K562 (cell line): ENCODE measurements at regions not wholly inside any gene's neighbourhood (a gene's known extent, or its start where the extent isn't known, plus 50 kb on each side); places are given as distances from the start of the nearest gene placed in this dataset.

Experiments used
- CHD4 ChIP-seq: fragments of 200-600 bp; sonication (generic); IDR thresholded peaks from 3 replicates; pipeline ENCODE4 v1.6.1; 2012; ENCODE audit warnings: low read depth, mild to moderate bottlenecking, mixed read lengths, low read length, inconsistent platforms; ENCODE audit not compliant: insufficient read depth, insufficient replicate concordance, poor library complexity, severe bottlenecking
- HEY1 ChIP-seq: fragments of 250-450 bp; sonication (Bioruptor Pico); IDR thresholded peaks from 2 replicates; pipeline ENCODE4 v1.5.0; 2020; ENCODE audit warnings: mild to moderate bottlenecking, moderate library complexity, borderline replicate concordance
- MAZ ChIP-seq, 2 experiments: fragments of 450-650 bp in 1 of 2; sonication (generic) in 1 of 2; formaldehyde crosslinking; IDR thresholded peaks in 1 of 2; conservative IDR thresholded peaks in 1 of 2; 2 replicates each; pipeline versions ENCODE4 v1.4.0 to v1.5.0; 2020; ENCODE audit warnings: mild to moderate bottlenecking in 1 of 2, missing genetic modification reagents in 1 of 2
- MIER1 ChIP-seq: fragments of 450-650 bp; IDR thresholded peaks from 2 replicates; pipeline ENCODE4 v1.6.1; 2016; ENCODE audit warnings: antibody characterized with exemption, mild to moderate bottlenecking, low read depth
- MTA1 ChIP-seq: fragments of 450-650 bp; IDR thresholded peaks from 2 replicates; pipeline ENCODE4 v1.6.1; 2017; ENCODE audit warnings: borderline replicate concordance
- MTF1 ChIP-seq: fragments of 250-450 bp; sonication (Bioruptor Pico); IDR thresholded peaks from 2 replicates; pipeline ENCODE4 v1.9.0; 2021; ENCODE audit warnings: moderate library complexity, mild to moderate bottlenecking, inconsistent platforms, borderline replicate concordance
- NFIC ChIP-seq: fragments of 450-650 bp; IDR thresholded peaks from 2 replicates; pipeline ENCODE4 v1.6.1; 2017; ENCODE audit warnings: mild to moderate bottlenecking, inconsistent platforms
- POLR2H ChIP-seq: IDR thresholded peaks from 2 replicates; pipeline ENCODE4 v1.6.1; 2016; ENCODE audit warnings: missing genetic modification characterization, low read depth, mild to moderate bottlenecking, control low read depth, missing compliant biosample characterization, moderate library complexity
- PTRF ChIP-seq: fragments of 450-650 bp; IDR thresholded peaks from 2 replicates; pipeline ENCODE4 v1.6.1; 2016; ENCODE audit warnings: mild to moderate bottlenecking, missing genetic modification characterization, missing compliant biosample characterization
- RBM15 ChIP-seq: fragments of 200-400 bp; formaldehyde crosslinking; IDR thresholded peaks from 2 replicates; pipeline ENCODE4 v1.6.1; 2018; ENCODE audit warnings: mild to moderate bottlenecking, low read length, moderate library complexity; ENCODE audit not compliant: insufficient read depth
- RCOR1 ChIP-seq, 2 experiments: IDR thresholded peaks; 2 replicates each; pipeline ENCODE4 v1.6.1; 2012; ENCODE audit warnings: low read depth in 2 of 2, low read length in 2 of 2, borderline replicate concordance in 1 of 2, improper control_type of control experiment in 1 of 2
- TRIM24 ChIP-seq, 2 experiments: fragments of 450-650 bp; IDR thresholded peaks; 2 replicates each; pipeline ENCODE4 v1.6.1; 2016
- ZFPM2 ChIP-seq: fragments of 250-450 bp; sonication (Bioruptor Pico); IDR thresholded peaks from 2 replicates; pipeline ENCODE4 v1.5.1; 2022; ENCODE audit warnings: mild to moderate bottlenecking
- ZNF184 ChIP-seq: sonication (generic); formaldehyde crosslinking; IDR thresholded peaks from 2 replicates; pipeline ENCODE4 v1.5.0; 2020; ENCODE audit warnings: missing genetic modification reagents
- ZNF217 ChIP-seq: sonication (generic); formaldehyde crosslinking; IDR thresholded peaks from 2 replicates; pipeline ENCODE4 v1.8.0; 2022; ENCODE audit warnings: mild to moderate bottlenecking, missing genetic modification reagents
- TF ChIP-seq, protein P1 (sequence below): sonication (generic); formaldehyde crosslinking; IDR thresholded peaks from 2 replicates; pipeline ENCODE4 v1.8.1; 2023; ENCODE audit warnings: mild to moderate bottlenecking, missing genetic modification reagents
- TF ChIP-seq, protein P2 (sequence below): sonication (generic); formaldehyde crosslinking; IDR thresholded peaks from 2 replicates; pipeline ENCODE4 v1.8.1; 2023; ENCODE audit warnings: mild to moderate bottlenecking, missing genetic modification reagents
- TF ChIP-seq, protein P3 (sequence below): fragments of 450-650 bp; IDR thresholded peaks from 2 replicates; pipeline ENCODE4 v1.6.1; 2016
- TF ChIP-seq, protein P4 (sequence below): sonication (generic); formaldehyde crosslinking; IDR thresholded peaks from 2 replicates; pipeline ENCODE4 v1.8.0; 2022; ENCODE audit warnings: missing genetic modification reagents, mild to moderate bottlenecking, moderate library complexity, borderline replicate concordance
- TF ChIP-seq, protein P5 (sequence below), 3 experiments: fragments of 200-800 bp in 1 of 3; sonication (Bioruptor generic) in 1 of 3; sonication (generic) in 1 of 3; formaldehyde crosslinking in 1 of 3; IDR thresholded peaks; 2 replicates each; pipeline versions ENCODE4 v1.6.1 to v1.8.0; 2016 to 2022; ENCODE audit warnings: mild to moderate bottlenecking in 2 of 3, missing compliant biosample characterization in 2 of 3, missing genetic modification characterization in 2 of 3, missing genetic modification reagents in 1 of 3

DNA sequence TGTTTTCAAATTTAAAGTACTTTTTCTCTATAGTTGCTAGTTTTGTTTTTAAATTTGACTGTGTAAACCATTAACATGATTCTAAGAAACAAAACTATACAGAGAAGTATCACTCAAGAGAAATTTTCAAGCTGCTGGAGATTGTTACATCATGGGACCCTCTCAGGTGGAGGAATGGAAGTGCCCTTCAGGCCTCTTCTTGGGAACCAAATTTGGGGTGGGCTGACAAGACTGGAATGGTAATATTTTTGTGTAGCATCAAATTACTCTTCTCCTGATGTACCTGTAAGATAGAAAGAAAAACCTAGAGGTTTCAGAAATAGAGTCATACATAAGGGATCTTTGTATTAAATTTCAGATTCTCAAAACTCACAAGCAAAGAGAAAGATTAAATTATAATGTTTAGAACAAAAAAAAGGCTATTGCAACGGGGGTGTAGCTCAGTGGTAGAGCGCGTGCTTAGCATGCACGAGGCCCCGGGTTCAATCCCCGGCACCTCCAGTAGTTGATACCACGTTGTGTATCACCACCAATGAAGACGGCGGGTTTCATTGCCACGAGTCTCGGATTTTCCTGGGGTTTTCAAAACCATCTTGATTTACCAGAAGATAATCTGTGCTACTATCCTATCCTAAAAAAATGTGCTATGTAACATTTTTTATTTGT, 193.7 kb downstream of the GPX5 start (continued):
- TF ChIP-seq ZNF217 (CRISPR knock-in tag): no peak
- TF ChIP-seq, protein P1, sequence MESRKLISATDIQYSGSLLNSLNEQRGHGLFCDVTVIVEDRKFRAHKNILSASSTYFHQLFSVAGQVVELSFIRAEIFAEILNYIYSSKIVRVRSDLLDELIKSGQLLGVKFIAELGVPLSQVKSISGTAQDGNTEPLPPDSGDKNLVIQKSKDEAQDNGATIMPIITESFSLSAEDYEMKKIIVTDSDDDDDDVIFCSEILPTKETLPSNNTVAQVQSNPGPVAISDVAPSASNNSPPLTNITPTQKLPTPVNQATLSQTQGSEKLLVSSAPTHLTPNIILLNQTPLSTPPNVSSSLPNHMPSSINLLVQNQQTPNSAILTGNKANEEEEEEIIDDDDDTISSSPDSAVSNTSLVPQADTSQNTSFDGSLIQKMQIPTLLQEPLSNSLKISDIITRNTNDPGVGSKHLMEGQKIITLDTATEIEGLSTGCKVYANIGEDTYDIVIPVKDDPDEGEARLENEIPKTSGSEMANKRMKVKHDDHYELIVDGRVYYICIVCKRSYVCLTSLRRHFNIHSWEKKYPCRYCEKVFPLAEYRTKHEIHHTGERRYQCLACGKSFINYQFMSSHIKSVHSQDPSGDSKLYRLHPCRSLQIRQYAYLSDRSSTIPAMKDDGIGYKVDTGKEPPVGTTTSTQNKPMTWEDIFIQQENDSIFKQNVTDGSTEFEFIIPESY (CRISPR knock-in tag): no peak
- 0 out of 2 replicates have a peak, but pooled peaks have one; percentile 37 for TF ChIP-seq MTA1
- TF ChIP-seq ZNF184 (CRISPR knock-in tag): no peak
- no peak for TF ChIP-seq PTRF (tag)
- TF ChIP-seq NFIC: peak; percentile 58
- TF ChIP-seq, protein P2, sequence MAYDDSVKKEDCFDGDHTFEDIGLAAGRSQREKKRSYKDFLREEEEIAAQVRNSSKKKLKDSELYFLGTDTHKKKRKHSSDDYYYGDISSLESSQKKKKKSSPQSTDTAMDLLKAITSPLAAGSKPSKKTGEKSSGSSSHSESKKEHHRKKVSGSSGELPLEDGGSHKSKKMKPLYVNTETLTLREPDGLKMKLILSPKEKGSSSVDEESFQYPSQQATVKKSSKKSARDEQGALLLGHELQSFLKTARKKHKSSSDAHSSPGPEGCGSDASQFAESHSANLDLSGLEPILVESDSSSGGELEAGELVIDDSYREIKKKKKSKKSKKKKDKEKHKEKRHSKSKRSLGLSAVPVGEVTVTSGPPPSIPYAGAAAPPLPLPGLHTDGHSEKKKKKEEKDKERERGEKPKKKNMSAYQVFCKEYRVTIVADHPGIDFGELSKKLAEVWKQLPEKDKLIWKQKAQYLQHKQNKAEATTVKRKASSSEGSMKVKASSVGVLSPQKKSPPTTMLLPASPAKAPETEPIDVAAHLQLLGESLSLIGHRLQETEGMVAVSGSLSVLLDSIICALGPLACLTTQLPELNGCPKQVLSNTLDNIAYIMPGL: 0 out of 2 replicates have a peak, but pooled peaks have one; percentile 79
- peak in 1 of 2 experiments; percentile 63; a peak in 1 of 4 replicates for TF ChIP-seq TRIM24 (IDR thresholded peaks at IDR 0.05)
- no peak for TF ChIP-seq MIER1
- TF ChIP-seq POLR2H (tag): peak; percentile 99
- TF ChIP-seq, protein P3, sequence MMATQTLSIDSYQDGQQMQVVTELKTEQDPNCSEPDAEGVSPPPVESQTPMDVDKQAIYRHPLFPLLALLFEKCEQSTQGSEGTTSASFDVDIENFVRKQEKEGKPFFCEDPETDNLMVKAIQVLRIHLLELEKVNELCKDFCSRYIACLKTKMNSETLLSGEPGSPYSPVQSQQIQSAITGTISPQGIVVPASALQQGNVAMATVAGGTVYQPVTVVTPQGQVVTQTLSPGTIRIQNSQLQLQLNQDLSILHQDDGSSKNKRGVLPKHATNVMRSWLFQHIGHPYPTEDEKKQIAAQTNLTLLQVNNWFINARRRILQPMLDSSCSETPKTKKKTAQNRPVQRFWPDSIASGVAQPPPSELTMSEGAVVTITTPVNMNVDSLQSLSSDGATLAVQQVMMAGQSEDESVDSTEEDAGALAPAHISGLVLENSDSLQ: no peak
- TF ChIP-seq HEY1 (CRISPR knock-in tag): no peak
- no peak for TF ChIP-seq RBM15
- TF ChIP-seq MTF1 (CRISPR knock-in tag): no peak
- 0 out of 4 replicates have a peak, but pooled peaks of 1 of the 2 experiments have one; percentile 15 for TF ChIP-seq MAZ (CRISPR knock-in tag; conservative IDR thresholded peaks at IDR 0.05 in 1 of 2, IDR thresholded peaks at IDR 0.05 in 1 of 2)
- TF ChIP-seq, protein P4, sequence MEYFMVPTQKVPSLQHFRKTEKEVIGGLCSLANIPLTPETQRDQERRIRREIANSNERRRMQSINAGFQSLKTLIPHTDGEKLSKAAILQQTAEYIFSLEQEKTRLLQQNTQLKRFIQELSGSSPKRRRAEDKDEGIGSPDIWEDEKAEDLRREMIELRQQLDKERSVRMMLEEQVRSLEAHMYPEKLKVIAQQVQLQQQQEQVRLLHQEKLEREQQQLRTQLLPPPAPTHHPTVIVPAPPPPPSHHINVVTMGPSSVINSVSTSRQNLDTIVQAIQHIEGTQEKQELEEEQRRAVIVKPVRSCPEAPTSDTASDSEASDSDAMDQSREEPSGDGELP (CRISPR knock-in tag): no peak
- TF ChIP-seq, protein P5, sequence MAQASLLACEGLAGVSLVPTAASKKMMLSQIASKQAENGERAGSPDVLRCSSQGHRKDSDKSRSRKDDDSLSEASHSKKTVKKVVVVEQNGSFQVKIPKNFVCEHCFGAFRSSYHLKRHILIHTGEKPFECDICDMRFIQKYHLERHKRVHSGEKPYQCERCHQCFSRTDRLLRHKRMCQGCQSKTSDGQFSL (CRISPR knock-in tag; IDR thresholded peaks at IDR 0.05): no peak
- TF ChIP-seq, protein P5 (tag; IDR thresholded peaks at IDR 0.05): no peak
- no peak for TF ChIP-seq ZFPM2
- peak in 1 of 2 experiments; percentile 50; a peak in 1 of 4 replicates for TF ChIP-seq RCOR1 (IDR thresholded peaks at IDR 0.05; ENCODE audit: borderline replicate concordance in 1 of 2, low read depth in 2 of 2, low read length in 2 of 2)
- peak; percentile 72 for TF ChIP-seq CHD4
